Stimulated activated CD4-positive, alpha-beta T cell treated with anti-CD3 and anti-CD28 coated beads, Interleukin-1b, Interleukin-23, amount 100 ng/mL, for 24 hours (primary cell): ENCODE measurements at regions not wholly inside any gene's neighbourhood (a gene's known extent, or its start where the extent isn't known, plus 50 kb on each side); places are given as distances from the start of the nearest gene placed in this dataset.

Source experiments
- DNase-seq, 4 experiments: peaks; one replicate each; pipeline ENCODE4 v3.0.0-alpha.2; 2020; ENCODE audit warnings: low read depth in 4 of 4, low spot score in 1 of 4

GRCh38 chr10:125222515-125223308 is 62.3 kb upstream of the CTBP2 start:
- no peak for DNase-seq

- no peak for DNase-seq
These were observed 61.4 kb upstream of the CTBP2 start for GRCh38 chr10:125221716-125222115.

- no peak for DNase-seq
These were observed 59.4 kb upstream of the CTBP2 start for GRCh38 chr10:125219776-125220175.

GRCh38 chr10:125218967-125219366 is 58.6 kb upstream of the CTBP2 start:
- DNase-seq, result no peak

- no peak for DNase-seq
These were observed 57.8 kb upstream of the CTBP2 start for GRCh38 chr10:125217990-125218675.

GRCh38 chr10:125216861-125217260 is 56.5 kb upstream of the CTBP2 start:
- no peak for DNase-seq

GRCh38 chr10:125216309-125216708 is 55.9 kb upstream of the CTBP2 start:
- no peak for DNase-seq

- DNase-seq, result no peak
These were observed 53.9 kb upstream of the CTBP2 start for GRCh38 chr10:125214283-125214570.

- DNase-seq, result no peak
These were observed 53.3 kb upstream of the CTBP2 start for GRCh38 chr10:125213541-125214282.

GRCh38 chr10:125212150-125212809 is 51.9 kb upstream of the CTBP2 start:
- no peak for DNase-seq
